ENCODE measurements at regions not wholly inside any gene's neighbourhood (a gene's known extent, or its start where the extent isn't known, plus 50 kb on each side); places are given as distances from the start of the nearest gene placed in this dataset.

GRCh38 chr14:25351269-25351668 lies 301.3 kb upstream of the STXBP6 start:
- TF ChIP-seq FOS (IDR thresholded peaks at IDR 0.05; ENCODE audit: borderline replicate concordance, insufficient read depth, low read length) (no peak), MYC (IDR thresholded peaks at IDR 0.05; ENCODE audit: low read depth, low read length) (no peak), POLR2AphosphoS5 (IDR thresholded peaks at IDR 0.05; ENCODE audit: insufficient read depth, low read depth, low read length) (no peak), CTCF (IDR thresholded peaks at IDR 0.05; ENCODE audit: extremely low read depth in 1 of 2, insufficient read depth in 1 of 2, low read depth in 1 of 2, low read length in 2 of 2) (no peak), EZH2 (IDR thresholded peaks at IDR 0.05; ENCODE audit: borderline replicate concordance, low read depth, low read length, severe bottlenecking) (no peak), POLR2A (IDR thresholded peaks at IDR 0.05; ENCODE audit: low read depth, low read length) (no peak)
